ENCODE measurements at regions not wholly inside any gene's neighbourhood (a gene's known extent, or its start where the extent isn't known, plus 50 kb on each side); places are given as distances from the start of the nearest gene placed in this dataset.
A peak's percentile ranks its signal among the peaks of the same experiment; 100 is the strongest.

DNA sequence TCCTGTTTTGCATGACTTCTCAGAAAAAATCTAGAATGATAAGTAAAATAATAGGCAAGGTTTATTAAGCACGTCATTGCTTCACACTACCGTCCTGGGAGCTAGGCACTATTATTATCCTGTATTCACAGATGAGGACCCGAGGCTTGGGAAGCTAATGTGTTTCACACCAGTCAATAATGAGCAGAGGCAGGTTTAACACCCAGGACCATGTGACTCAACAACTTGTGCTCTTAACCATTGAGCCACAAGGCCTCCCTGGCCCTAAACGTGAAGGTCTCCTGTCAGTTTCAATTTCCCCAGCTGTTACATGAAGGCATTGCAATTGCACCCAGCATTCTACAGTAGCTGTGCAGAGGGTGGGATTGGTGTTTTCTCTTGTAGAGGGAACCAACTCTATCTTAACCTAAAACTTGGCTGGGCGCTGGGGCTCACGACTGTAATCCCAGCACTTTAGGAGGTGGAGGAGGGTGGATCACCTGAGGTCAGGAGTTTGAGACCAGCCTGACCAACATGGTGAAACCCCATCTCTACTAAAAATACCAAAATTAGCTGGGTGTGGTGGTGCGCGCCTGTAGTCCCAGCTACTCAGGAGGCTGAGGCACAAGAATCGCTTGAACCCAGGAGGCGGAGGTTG, 191.2 kb downstream of the BCAS1 start:
- Histone ChIP-seq H4K91ac (ENCODE audit: insufficient read length, low read depth, low read length) (no peak overlapping the region), H3K79me2 (ENCODE audit: insufficient read depth, low read length) (no peaks in the 10 kb centered on the region), H3K79me1 (ENCODE audit: insufficient read depth, low read depth, low read length, poor library complexity, severe bottlenecking) (no peaks in the 10 kb centered on the region), H3K4me2 (ENCODE audit: insufficient read depth, insufficient read length, low read length) (no peak overlapping the region), H2BK120ac (ENCODE audit: low read depth, low read length, poor library complexity, severe bottlenecking) (no peak overlapping the region), H3K23ac (ENCODE audit: insufficient read length, low read depth, low read length) (no peak overlapping the region), H3K4ac (ENCODE audit: low read depth, low read length) (no peak overlapping the region), H2BK15ac (ENCODE audit: low read depth, low read length) (no peak overlapping the region), H2BK20ac (ENCODE audit: low read depth, low read length, poor library complexity, severe bottlenecking) (no peak overlapping the region), H3K27ac (ENCODE audit: insufficient read length, low read depth, low read length) (no peak overlapping the region), H2AK5ac (ENCODE audit: insufficient read length, low read length) (no peak overlapping the region), H3K23me2 (ENCODE audit: insufficient read length, low read depth, low read length, poor library complexity, severe bottlenecking) (peaks cover 3% of the 10 kb centered on the region), H3T11ph (ENCODE audit: low read length) (no peak overlapping the region), H3K56ac (ENCODE audit: insufficient read length, low read depth, low read length) (no peak overlapping the region), H4K8ac (replicated peaks; ENCODE audit: insufficient read length, low read depth, low read length) (no peak overlapping the region), H3K27me3 (ENCODE audit: insufficient read depth, low read length) (no peaks in the 10 kb centered on the region), H3K18ac (ENCODE audit: insufficient read length, low read depth, low read length) (no peak overlapping the region), H3K14ac (ENCODE audit: insufficient read depth, low read length) (no peak overlapping the region), H3K9me3 (ENCODE audit: control insufficient read depth, low read depth, low read length) (no peaks in the 10 kb centered on the region), H2AFZ (ENCODE audit: low read length) (no peak overlapping the region), H3K9ac (ENCODE audit: extremely low read depth, insufficient read length, low read length) (no peak overlapping the region), H4K20me1 (ENCODE audit: control insufficient read depth, insufficient read depth, insufficient read length) (no peaks in the 10 kb centered on the region), H3K4me1 (ENCODE audit: insufficient read depth, low read length) (no peaks in the 10 kb centered on the region; the same call in 1 of the 2 replicates), H4K5ac (ENCODE audit: insufficient read length, low read depth, low read length) (no peak overlapping the region), H2BK12ac (ENCODE audit: insufficient read length, low read depth, low read length) (no peak overlapping the region), H2BK5ac (ENCODE audit: insufficient read length, low read length) (no peak overlapping the region)
- H3K4me1 Mint-ChIP-seq = peaks cover 30 to 31% of the 10 kb centered on the region in 2 experiments
- no peak for DNase-seq
- no peaks in the 10 kb centered on the region; a peak in 1 of 7 replicates for H3K36me3 Mint-ChIP-seq (ENCODE audit: insufficient read depth in 1 of 3, low read depth in 3 of 3)
- no peaks in the 10 kb centered on the region for H3K9me3 Mint-ChIP-seq
- WGBS (ENCODE audit: extremely low coverage, insufficient read length, low lambda C conversion rate) = no CpG with 5 or more reads among the region's 10 CpGs
- peak overlapping the region in 1 of 3 experiments; percentile 19; a peak in 1 of 7 replicates for H3K27ac Mint-ChIP-seq
- H3K4me3 Mint-ChIP-seq = no peak overlapping the region
- H3K27me3 Mint-ChIP-seq (ENCODE audit: low read depth) = peaks cover 5% of the 10 kb centered on the region; the same call in 1 of the 2 replicates
- TF ChIP-seq, protein P1, sequence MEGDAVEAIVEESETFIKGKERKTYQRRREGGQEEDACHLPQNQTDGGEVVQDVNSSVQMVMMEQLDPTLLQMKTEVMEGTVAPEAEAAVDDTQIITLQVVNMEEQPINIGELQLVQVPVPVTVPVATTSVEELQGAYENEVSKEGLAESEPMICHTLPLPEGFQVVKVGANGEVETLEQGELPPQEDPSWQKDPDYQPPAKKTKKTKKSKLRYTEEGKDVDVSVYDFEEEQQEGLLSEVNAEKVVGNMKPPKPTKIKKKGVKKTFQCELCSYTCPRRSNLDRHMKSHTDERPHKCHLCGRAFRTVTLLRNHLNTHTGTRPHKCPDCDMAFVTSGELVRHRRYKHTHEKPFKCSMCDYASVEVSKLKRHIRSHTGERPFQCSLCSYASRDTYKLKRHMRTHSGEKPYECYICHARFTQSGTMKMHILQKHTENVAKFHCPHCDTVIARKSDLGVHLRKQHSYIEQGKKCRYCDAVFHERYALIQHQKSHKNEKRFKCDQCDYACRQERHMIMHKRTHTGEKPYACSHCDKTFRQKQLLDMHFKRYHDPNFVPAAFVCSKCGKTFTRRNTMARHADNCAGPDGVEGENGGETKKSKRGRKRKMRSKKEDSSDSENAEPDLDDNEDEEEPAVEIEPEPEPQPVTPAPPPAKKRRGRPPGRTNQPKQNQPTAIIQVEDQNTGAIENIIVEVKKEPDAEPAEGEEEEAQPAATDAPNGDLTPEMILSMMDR (conservative IDR thresholded peaks at IDR 0.05) = no peak
